Femur (tissue), 1 donor: ENCODE measurements at regions not wholly inside any gene's neighbourhood (a gene's known extent, or its start where the extent isn't known, plus 50 kb on each side); places are given as distances from the start of the nearest gene placed in this dataset.
A peak's percentile ranks its signal among the peaks of the same experiment; 100 is the strongest.
"Not testable (repeated sequence)": the region's sequence is repeated elsewhere in the genome, so short reads cannot be mapped to it uniquely, and the experiment has no call there.

Source experiments
- DNase-seq: peaks from one replicate; pipeline ENCODE4 v3.0.0-alpha.2; 2017

GRCh38 chr7:112981966-112982365 lies 104.7 kb downstream of the GPR85 start:
- no peak for DNase-seq

GRCh38 chr7:112979055-112979454 lies 107.6 kb downstream of the GPR85 start:
- DNase-seq: not testable (repeated sequence)

GRCh38 chr7:112977244-112977955 lies 109.2 kb downstream of the GPR85 start:
- not testable (repeated sequence) for DNase-seq

- no peak for DNase-seq
Measured at GRCh38 chr7:112970771-112971170, 115.9 kb downstream of the GPR85 start.

DNA sequence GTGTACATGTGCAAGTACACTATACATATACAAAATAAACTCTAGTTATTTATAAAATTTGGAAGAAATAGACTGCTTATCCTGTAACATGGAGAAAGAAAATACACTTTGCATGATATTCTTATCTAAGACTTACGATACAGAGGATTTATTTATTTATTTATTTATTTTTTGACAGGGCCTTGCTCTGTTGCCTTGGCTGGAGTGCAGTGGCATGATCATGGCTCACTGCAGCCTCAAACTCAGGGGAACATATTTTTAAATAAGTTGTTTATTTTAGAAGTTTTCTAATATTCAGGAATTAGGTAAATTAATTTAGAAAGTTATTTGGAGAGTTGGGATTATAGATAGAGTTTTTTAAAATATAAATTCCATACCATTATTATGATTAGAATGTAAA lies 116.7 kb downstream of the GPR85 start:
- DNase-seq: no peak

- DNase-seq: no peak
Measured at GRCh38 chr7:112965506-112965905, 121.1 kb downstream of the GPR85 start.

GRCh38 chr7:112963634-112964033 lies 123.0 kb downstream of the GPR85 start:
- DNase-seq: no peak

DNA sequence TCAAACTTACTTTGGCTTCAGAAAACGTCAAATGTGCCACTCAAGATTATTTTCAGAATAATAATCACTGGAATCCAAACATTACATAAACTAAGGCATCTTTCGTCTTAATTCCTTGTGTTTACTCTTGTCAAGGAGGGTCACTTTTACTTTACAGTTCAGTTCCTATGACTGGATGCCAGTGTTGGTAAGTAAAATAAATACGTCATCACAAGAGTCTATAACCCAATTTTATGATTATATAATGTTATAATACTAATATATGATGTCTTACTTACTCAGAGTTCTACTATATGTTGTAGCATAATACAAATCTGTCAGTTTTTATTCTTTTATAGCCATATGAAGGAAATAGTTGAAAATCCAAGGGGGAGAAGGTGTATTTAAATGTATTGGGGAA lies 123.8 kb downstream of the GPR85 start:
- no peak for DNase-seq

DNA sequence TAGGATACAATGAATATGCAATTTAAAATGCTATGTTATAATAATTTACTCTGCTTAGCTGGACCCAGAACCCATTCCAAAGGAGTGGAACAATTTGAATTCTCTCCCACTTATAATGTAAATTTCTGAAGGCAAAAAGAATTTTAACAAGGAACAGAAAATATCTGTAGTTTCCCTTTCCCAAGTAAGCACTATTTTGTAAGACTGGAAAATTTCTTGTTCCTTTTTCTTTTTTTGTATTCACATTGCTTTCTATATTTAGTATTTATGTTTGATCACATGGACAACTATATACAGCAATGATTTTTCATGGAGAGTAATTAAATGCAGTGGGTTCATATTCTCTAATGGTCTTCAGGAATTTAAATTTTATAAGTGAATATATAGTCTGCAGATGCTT lies 127.4 kb downstream of the GPR85 start:
- no peak for DNase-seq

DNA sequence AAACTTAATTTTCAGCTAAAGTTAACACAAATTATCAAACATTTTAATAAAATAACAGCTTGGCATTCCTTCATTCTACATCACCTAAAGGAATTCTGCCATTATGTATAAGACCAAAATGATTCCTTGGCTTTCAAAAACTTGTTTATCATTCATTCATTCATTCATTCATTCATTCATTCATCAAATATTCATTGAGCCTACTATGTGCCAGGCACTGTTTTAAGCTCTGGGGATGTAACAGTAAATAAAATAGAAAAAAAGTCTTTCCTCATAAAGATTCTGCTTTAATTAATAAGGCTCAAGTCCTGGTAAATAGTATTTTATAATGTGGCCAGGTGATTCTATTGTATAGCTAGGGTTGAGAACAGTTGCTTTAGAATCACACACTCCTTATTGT lies 127.9 kb downstream of the GPR85 start:
- DNase-seq: no peak

GRCh38 chr7:112957901-112958300 lies 128.7 kb downstream of the GPR85 start:
- no peak for DNase-seq

- not testable (repeated sequence) for DNase-seq
Measured at GRCh38 chr7:112953031-112953430, 133.6 kb downstream of the GPR85 start.

DNA sequence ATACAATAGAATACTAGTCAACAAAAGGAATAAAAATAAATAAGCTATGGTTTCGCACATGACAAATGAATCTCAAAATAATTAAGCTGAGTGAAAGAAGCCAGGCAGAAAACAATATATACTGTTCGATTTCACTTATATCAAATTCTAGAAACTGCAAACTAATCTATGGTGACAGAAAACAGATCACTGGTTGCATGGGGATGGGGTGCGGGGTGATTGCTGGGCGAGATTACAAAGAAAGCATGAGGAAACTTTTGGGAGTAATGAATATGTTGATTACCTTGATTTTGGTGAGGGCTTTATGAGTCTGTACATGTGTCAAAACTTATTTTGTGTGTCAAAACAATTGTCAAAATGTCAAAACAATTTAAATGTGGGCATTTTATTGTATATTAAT lies 135.6 kb downstream of the GPR85 start:
- no peak for DNase-seq

DNA sequence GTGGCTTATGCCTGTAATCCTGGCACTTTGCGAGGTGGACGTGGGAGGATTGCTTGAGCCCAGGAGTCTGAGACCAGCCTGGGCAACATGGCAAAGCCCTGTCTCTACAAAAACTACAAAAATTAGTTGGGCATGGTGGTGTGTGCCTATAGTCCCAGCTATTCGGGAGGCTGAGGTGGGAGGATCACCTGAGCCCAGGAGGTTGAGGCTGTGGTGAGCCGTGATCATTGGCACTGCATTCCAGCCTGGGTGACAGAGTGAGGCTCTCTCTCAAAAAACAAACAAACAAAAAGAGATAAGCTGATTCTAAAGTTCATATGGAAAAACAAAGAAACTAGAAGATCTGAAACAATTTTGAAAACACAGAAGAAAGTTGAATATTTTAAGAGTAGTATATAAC lies 136.9 kb downstream of the GPR85 start:
- not testable (repeated sequence) for DNase-seq

DNA sequence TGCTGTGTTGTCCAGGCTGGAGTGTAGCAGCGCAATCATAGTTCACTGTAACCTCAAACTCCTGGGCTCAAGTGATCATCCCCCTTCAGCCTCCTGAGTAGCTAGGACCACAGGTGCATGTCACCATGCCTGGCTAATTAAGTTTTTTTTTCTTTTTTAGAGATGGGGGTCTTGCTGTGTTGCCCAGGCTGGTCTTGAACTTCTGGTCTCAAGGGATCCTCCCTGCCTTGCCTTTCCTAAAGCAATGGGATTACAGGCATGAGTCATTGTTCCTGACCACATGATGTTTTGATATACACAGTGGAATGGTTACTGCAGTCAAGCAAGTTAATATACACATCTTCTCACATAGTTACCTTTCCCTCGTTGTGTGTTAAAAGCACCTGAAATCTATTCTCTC lies 140.3 kb downstream of the GPR85 start:
- DNase-seq: no peak

- DNase-seq: no peak
Measured at GRCh38 chr7:112945046-112945445, 141.6 kb downstream of the GPR85 start.

DNA sequence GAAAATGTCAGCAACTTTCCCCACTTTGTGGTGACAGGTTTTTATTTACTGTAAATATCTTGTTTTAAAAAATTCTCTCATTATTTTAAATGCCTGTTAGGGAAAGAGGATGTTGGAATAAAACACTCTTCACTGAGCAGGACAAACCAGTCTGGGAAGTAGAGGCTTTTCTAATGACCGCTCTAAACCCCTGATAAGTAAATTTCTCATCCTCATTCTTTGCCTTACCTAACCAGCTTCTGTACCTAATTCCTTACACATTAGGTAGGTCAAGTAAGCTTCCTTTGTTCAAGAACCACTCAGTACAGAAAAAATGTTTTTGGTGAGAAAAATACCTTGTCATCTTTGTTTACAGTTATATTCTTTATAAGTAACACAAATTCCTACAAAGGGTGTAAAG lies 143.6 kb downstream of the GPR85 start:
- no peak for DNase-seq

- not testable (repeated sequence) for DNase-seq
Measured at GRCh38 chr7:112942125-112942524, 144.5 kb downstream of the GPR85 start.

DNA sequence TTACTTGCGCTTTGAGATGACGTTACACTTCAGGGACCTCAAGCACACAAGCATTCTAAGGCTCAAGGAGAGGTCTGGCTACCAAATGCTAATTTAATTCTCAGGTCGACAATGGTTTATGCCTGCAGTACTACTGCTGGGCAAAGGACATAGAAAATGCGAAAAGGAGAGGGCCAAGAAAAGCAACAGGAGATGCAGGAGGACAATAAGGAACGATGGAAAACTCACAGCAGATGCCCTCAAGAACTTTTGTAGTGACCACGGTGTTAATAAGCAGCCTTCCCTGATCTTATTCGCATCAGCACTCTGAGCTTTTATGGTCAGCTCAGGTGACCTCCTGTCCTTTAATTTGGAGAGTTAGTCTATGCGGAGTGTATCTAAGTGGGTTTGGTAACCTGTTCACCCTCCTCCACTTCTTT lies 146.3 kb downstream of the GPR85 start:
- DNase-seq: no peak

DNA sequence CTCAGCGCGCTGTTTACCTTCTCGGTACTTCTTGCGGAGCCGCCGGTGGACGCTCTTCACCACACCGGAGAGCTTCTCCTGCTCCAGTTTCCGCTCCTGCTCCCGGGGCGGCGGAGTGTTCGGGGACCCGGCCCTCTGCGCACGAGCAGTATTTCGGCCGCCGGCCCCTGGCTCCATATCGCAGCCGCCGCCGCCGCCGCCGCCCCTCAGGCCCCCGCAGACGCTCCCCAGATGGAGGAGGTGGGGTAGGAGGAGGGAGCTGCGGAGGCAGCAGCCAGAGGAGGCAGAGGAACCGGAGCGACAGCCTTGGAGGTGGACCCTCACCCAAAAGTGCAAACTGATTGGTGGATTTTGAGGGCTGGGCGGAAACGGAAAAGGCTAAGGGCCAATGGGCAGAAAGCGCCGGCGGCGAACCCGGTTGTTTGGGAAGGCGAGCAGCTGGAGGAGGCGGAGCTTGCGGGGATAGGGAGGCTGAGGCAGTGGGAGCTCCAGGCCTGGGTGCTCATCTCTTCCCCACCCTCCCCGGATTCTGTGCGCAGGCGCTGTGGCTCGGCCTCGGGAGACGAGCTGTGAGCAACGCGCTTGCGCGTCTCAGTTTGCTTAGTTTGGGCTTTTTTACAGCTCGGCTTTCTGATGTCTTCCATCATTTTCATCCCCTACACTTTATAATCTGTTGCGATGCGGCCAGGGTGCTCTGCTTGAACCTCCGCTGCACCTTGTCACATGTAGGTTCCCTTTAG lies 146.9 kb downstream of the GPR85 start:
- peak; percentile 100 for DNase-seq

DNA sequence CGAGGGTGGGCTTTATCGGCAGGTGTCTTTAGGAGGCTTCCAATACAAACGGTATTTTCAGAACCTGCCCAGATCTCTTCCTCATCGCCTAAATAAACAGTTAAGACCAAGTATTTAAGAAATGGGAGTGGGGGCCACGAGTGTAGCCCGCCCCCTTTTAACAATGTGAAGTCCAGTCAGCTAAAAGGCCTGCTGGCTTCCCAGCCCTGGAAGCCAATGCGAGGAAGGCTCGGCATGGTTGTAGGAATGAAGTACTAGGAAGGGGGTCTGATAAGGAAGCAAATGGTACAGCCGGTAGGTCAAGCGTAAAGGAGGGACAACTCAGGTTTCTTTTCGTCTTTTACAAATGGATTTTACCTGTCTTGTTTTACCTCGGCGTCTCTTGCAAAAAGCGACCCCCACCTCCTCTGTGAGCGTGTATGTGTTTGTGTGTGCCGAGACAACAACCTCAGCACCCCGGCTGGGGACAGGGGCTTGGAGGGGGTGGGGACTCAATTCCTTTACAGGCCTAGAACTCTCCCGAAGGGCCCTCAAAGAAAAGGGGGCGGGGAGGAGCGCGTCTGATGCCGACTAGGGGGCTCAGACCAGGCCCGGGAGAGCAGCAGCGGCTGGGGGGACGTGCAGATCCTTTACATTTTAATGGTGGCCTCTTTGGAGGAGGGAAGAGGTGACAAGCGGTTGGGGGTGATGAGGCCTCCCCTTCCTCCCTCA lies 147.6 kb downstream of the GPR85 start:
- DNase-seq: peak; percentile 61

- no peak for DNase-seq
Measured at GRCh38 chr7:112937651-112938415, 147.6 kb upstream of the TMEM168 start.

DNA sequence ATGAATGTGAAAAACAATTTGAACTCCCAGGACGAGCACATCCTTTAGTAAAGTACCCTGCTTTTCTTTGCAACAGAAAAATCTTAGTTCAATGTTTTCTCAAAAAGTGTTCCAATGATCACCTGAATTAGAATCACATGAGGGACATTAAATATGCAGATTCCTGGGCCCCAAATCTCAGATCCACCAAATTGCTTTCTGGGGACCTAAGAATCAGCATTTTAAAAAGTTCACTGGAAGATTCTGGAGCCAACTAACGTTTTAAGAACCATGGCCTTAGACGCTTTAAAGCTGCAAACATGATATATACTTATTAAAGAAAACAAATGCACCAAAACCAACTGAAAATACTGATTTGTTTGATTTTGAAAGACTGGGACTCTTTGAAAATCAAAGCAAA lies 143.4 kb upstream of the TMEM168 start:
- DNase-seq: no peak
